ENCODE measurements at regions not wholly inside any gene's neighbourhood (a gene's known extent, or its start where the extent isn't known, plus 50 kb on each side); places are given as distances from the start of the nearest gene placed in this dataset.

GRCh38 chr3:152203652-152204051, 65.1 kb upstream of the MBNL1 start (continued):
- no peak for TF ChIP-seq NRF1 (IDR thresholded peaks at IDR 0.05; ENCODE audit: low read depth, low read length)
- no peak for TF ChIP-seq MAX (IDR thresholded peaks at IDR 0.05)
- TF ChIP-seq USF2 (IDR thresholded peaks at IDR 0.05; ENCODE audit: low read length) = no peak
- TF ChIP-seq TAF1 (IDR thresholded peaks at IDR 0.05; ENCODE audit: low read depth, low read length) = no peak
- no peak for TF ChIP-seq RFX5 (IDR thresholded peaks at IDR 0.05; ENCODE audit: borderline replicate concordance, low read depth, low read length)
- TF ChIP-seq SIN3A (conservative IDR thresholded peaks at IDR 0.05 in 1 of 2, IDR thresholded peaks at IDR 0.05 in 1 of 2; ENCODE audit: low read depth in 1 of 2, low read length in 2 of 2) = no peak
- no peak for TF ChIP-seq ATF3 (IDR thresholded peaks at IDR 0.05; ENCODE audit: insufficient read depth, low read depth, low read length)
- no peak for TF ChIP-seq RNF2 (IDR thresholded peaks at IDR 0.05; ENCODE audit: borderline replicate concordance, low read depth, low read length, missing control alignments, poor library complexity, severe bottlenecking)
- no peak for TF ChIP-seq RXRA (IDR thresholded peaks at IDR 0.05; ENCODE audit: insufficient read depth, low read depth, low read length)
- TF ChIP-seq MAFK (IDR thresholded peaks at IDR 0.05; ENCODE audit: low read depth, low read length) = no peak
- no peak for TF ChIP-seq NANOG (IDR thresholded peaks at IDR 0.05; ENCODE audit: insufficient read depth, low read depth, low read length, poor library complexity, severe bottlenecking)
- no peak for TF ChIP-seq PHF8 (conservative IDR thresholded peaks at IDR 0.05; ENCODE audit: low read depth, low read length)
- TF ChIP-seq POU5F1 (IDR thresholded peaks at IDR 0.05; ENCODE audit: low read depth, low read length) = no peak
